ENCODE measurements at regions not wholly inside any gene's neighbourhood (a gene's known extent, or its start where the extent isn't known, plus 50 kb on each side); places are given as distances from the start of the nearest gene placed in this dataset.

DNA sequence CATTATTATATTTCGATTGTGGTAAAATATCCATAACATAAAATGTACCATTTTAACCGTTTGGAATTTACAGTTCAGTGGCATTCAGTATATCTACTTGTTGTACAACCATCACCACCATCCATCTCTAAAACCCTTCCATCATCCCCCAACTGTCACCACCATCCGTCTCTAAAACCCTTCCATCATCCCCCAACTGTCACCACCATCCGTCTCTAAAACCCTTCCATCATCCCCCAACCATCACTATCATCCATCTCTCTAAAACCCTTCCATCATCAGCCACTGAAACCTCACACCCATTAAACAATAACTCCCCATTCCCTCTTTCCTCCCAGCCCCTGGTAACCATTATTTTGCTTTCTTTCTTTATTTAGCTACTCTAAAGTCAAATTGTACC lies 144.2 kb upstream of the EEA1 start:
- TF ChIP-seq, protein P1, sequence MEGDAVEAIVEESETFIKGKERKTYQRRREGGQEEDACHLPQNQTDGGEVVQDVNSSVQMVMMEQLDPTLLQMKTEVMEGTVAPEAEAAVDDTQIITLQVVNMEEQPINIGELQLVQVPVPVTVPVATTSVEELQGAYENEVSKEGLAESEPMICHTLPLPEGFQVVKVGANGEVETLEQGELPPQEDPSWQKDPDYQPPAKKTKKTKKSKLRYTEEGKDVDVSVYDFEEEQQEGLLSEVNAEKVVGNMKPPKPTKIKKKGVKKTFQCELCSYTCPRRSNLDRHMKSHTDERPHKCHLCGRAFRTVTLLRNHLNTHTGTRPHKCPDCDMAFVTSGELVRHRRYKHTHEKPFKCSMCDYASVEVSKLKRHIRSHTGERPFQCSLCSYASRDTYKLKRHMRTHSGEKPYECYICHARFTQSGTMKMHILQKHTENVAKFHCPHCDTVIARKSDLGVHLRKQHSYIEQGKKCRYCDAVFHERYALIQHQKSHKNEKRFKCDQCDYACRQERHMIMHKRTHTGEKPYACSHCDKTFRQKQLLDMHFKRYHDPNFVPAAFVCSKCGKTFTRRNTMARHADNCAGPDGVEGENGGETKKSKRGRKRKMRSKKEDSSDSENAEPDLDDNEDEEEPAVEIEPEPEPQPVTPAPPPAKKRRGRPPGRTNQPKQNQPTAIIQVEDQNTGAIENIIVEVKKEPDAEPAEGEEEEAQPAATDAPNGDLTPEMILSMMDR (IDR thresholded peaks at IDR 0.05) = no peak
- TF ChIP-seq POLR2A (IDR thresholded peaks at IDR 0.05) = no peak

Measured in tibial nerve (tissue), 3 donors.